ENCODE measurements at regions not wholly inside any gene's neighbourhood (a gene's known extent, or its start where the extent isn't known, plus 50 kb on each side); places are given as distances from the start of the nearest gene placed in this dataset.

DNA sequence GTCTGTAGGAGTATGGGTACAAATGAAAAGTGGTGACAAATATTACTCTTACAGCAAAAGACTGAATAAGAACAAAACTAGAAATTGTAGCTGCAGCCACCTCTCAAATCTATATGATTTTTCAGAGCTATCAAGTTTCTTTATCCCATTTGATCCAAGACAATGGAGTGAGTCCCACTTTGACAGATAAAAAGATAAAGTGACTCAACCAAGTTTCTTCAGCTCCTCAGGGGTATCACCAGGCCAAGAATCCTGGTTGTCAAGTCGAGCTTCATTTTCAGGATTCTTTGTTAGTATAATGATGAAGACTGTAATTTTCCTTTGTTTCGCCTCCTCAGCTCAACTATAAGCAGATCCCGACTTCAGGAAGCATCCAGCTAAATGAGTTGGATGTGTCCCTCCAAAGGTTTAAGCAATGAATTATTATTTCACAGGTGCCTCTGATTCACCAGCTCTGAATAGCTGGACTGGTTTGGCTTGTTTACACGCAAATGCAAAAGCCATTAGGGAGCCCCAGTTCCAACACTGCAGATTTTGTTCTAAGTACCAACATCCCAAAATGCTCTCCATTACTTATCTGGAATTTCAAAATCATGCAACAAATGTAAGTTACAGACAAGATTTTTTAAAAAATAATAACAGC, 238.9 kb downstream of the MAFB start:
- H3K27me3 ChIP-seq = peaks cover 0 to 20% (median 0%) of the 10 kb centered on the region in 3 donors
- no peaks in the 10 kb centered on the region for H3K36me3 ChIP-seq
- 59 to 67% (median 66%) methylated on average over 4 of the region's 4 CpGs for WGBS, 5 donors
- no peaks in the 10 kb centered on the region for H3K4me1 ChIP-seq
- no peak overlapping the region for H3K27ac ChIP-seq
- no peak for DNase-seq
- intact Hi-C loops (cut with DNase I; ENCODE audit: low total_unique reads) = no loop called here
- H3K9me3 ChIP-seq = no peaks in the 10 kb centered on the region
- TF ChIP-seq POLR2A (IDR thresholded peaks at IDR 0.05) (no peak), POLR2AphosphoS5 (IDR thresholded peaks at IDR 0.05) (no peak), EP300 (IDR thresholded peaks at IDR 0.05) (no peak)
- TF ChIP-seq, protein P1, sequence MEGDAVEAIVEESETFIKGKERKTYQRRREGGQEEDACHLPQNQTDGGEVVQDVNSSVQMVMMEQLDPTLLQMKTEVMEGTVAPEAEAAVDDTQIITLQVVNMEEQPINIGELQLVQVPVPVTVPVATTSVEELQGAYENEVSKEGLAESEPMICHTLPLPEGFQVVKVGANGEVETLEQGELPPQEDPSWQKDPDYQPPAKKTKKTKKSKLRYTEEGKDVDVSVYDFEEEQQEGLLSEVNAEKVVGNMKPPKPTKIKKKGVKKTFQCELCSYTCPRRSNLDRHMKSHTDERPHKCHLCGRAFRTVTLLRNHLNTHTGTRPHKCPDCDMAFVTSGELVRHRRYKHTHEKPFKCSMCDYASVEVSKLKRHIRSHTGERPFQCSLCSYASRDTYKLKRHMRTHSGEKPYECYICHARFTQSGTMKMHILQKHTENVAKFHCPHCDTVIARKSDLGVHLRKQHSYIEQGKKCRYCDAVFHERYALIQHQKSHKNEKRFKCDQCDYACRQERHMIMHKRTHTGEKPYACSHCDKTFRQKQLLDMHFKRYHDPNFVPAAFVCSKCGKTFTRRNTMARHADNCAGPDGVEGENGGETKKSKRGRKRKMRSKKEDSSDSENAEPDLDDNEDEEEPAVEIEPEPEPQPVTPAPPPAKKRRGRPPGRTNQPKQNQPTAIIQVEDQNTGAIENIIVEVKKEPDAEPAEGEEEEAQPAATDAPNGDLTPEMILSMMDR (IDR thresholded peaks at IDR 0.05) = no peak
- H3K4me3 ChIP-seq = no peak overlapping the region

- Histone ChIP-seq H3K9me3 (no peaks in the 10 kb centered on the region), H3K4me3 (no peak overlapping the region), H3K4me1 (no peaks in the 10 kb centered on the region), H3K27me3 (peaks cover 0 to 23% (median 0%) of the 10 kb centered on the region in 3 donors), H3K36me3 (no peaks in the 10 kb centered on the region), H3K27ac (no peak overlapping the region)
- no peak for DNase-seq
- TF ChIP-seq, protein P1 (IDR thresholded peaks at IDR 0.05) = no peak
- TF ChIP-seq POLR2AphosphoS5 (IDR thresholded peaks at IDR 0.05) (no peak), POLR2A (IDR thresholded peaks at IDR 0.05) (no peak)
- 86 to 94% (median 92%) methylated on average over 2 of the region's 2 CpGs for WGBS, 5 donors
- intact Hi-C loops (cut with DNase I; ENCODE audit: low total_unique reads) = no loop called here
Measured at GRCh38 chr20:40449144-40449690, 239.8 kb downstream of the MAFB start.

DNA sequence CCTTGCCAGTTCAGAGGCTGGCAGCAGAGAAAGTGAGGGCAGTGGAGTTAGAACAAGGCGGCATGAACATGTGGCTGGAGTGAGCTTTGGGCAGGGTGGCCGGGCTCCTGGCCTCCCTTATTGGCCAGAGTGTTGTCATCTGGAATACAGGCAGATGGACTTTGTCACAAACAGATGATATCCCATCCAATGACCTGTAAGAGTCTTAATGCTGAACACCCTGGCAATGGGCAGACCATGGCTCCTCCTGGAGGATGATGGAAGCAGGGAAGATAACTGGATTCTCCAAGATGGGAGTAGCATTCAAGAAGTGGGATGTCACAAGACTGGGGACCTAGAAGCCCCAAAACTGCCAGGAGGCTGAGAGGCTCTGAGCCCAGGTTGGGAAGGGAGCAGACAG, 242.1 kb downstream of the MAFB start:
- intact Hi-C loops (cut with DNase I; ENCODE audit: low total_unique reads) = no loop called here
- 68 to 90% (median 81%) methylated on average over 2 of the region's 2 CpGs for WGBS, 5 donors
- no peak for DNase-seq
- Histone ChIP-seq H3K4me3 (no peak overlapping the region), H3K27me3 (peaks cover 0 to 17% (median 0%) of the 10 kb centered on the region in 3 donors), H3K36me3 (no peaks in the 10 kb centered on the region), H3K9me3 (no peaks in the 10 kb centered on the region), H3K27ac (no peak overlapping the region), H3K4me1 (no peaks in the 10 kb centered on the region)
- TF ChIP-seq, protein P1 (IDR thresholded peaks at IDR 0.05) = no peak
- no peak for TF ChIP-seq POLR2AphosphoS5 (IDR thresholded peaks at IDR 0.05)
- no peak for TF ChIP-seq EP300 (IDR thresholded peaks at IDR 0.05)
- TF ChIP-seq POLR2A (IDR thresholded peaks at IDR 0.05) = no peak

DNA sequence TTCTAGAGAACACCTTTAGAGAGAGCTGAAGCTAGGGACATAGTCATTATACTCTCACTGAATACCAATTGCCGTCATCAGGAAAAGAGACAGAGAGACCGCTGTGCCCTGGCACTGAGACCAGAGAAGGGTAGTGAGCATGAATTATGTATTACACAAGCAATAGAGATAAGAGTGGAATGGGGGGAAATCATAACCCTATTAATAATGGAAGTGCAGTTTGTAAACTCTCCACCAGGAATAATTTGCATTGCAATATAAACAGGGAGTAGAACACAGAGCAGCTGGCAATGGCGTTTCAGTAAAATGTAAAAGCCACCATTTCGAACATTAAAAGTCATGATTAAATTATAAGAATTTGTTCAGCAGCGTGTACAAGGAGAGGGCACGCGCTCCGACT, 244.5 kb downstream of the MAFB start:
- no peaks in the 10 kb centered on the region for H3K4me1 ChIP-seq
- TF ChIP-seq POLR2AphosphoS5 (IDR thresholded peaks at IDR 0.05) (no peak), POLR2A (IDR thresholded peaks at IDR 0.05) (no peak), EP300 (IDR thresholded peaks at IDR 0.05) (no peak)
- TF ChIP-seq, protein P1 (IDR thresholded peaks at IDR 0.05) = no peak
- no peak overlapping the region for H3K27ac ChIP-seq
- WGBS, 5 donors = 90 to 94% (median 91%) methylated on average over 8 of the region's 8 CpGs
- intact Hi-C loops (cut with DNase I; ENCODE audit: low total_unique reads) = no loop called here
- no peak overlapping the region for H3K4me3 ChIP-seq
- peaks cover 0 to 17% (median 0%) of the 10 kb centered on the region in 3 donors for H3K27me3 ChIP-seq
- no peak for DNase-seq
- H3K9me3 ChIP-seq = no peaks in the 10 kb centered on the region
- no peaks in the 10 kb centered on the region for H3K36me3 ChIP-seq

All from stomach (tissue), 8 donors.